ENCODE measurements at regions not wholly inside any gene's neighbourhood (a gene's known extent, or its start where the extent isn't known, plus 50 kb on each side); places are given as distances from the start of the nearest gene placed in this dataset.

- no peaks in the 10 kb centered on the region for H3K36me3 ChIP-seq (ENCODE audit: control insufficient read depth in 2 of 2, insufficient read depth in 2 of 2, low read length in 2 of 2)
- H3K27me3 ChIP-seq (ENCODE audit: control insufficient read depth in 1 of 2, insufficient read depth in 2 of 2, low read length in 2 of 2): no peaks in the 10 kb centered on the region
- H3K9ac ChIP-seq (ENCODE audit: low read length in 2 of 2): no peak overlapping the region
- H3K4me1 ChIP-seq (ENCODE audit: control insufficient read depth, insufficient read depth, low read length): no peaks in the 10 kb centered on the region
- no peak overlapping the region for H3K4me3 ChIP-seq (ENCODE audit: low read length in 2 of 2)
- H3K9me3 ChIP-seq (ENCODE audit: control insufficient read depth in 2 of 2, low read length in 2 of 2): no peaks in the 10 kb centered on the region
- no peak overlapping the region for H3K27ac ChIP-seq (ENCODE audit: low read length)
Measured at GRCh38 chr5:175377816-175378215, 66.2 kb downstream of the DRD1 start.

DNA sequence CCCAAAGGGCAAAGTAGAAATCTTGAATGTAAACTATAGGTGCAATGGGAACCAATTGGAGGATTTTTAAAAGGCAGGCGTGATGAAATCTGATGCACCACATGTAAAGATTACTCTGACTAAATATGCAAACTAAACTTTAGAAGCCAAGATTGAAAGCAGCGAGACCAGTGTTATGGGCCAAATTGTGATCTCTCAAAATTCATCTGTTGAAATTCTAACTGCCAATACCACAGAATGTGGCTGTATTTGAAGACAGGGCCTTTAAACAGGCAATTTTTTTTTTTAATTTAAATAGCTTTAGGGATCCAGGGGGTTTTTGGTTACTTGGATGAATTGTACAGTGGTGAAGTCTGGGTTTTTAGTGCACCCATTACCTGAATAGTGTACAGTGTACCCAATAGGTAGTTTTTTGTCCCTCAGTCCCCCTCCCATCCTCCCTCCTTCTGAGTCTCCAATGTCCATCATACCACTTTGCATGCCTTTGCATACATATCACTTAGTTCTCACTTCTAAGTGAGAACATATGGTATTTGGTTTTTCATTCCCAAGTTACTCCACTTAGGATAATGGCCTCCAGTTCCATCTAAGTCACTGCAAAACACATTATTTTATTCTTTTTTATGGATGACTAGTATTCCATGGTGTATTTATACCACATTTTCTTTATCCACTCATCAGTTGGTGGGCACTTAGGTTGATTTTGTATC is 69.7 kb downstream of the DRD1 start:
- Histone ChIP-seq H3K9ac (ENCODE audit: low read length in 2 of 2) (no peak overlapping the region), H3K4me1 (ENCODE audit: control insufficient read depth, insufficient read depth, low read length) (no peaks in the 10 kb centered on the region), H3K9me3 (ENCODE audit: control insufficient read depth in 2 of 2, low read length in 2 of 2) (no peaks in the 10 kb centered on the region), H3K36me3 (ENCODE audit: control insufficient read depth in 2 of 2, insufficient read depth in 2 of 2, low read length in 2 of 2) (no peaks in the 10 kb centered on the region), H3K4me3 (ENCODE audit: low read length in 2 of 2) (no peak overlapping the region), H3K27ac (ENCODE audit: low read length) (no peak overlapping the region), H3K27me3 (ENCODE audit: control insufficient read depth in 1 of 2, insufficient read depth in 2 of 2, low read length in 2 of 2) (no peaks in the 10 kb centered on the region)

GRCh38 chr5:175365866-175366265 is 78.1 kb downstream of the DRD1 start:
- Histone ChIP-seq H3K36me3 (ENCODE audit: control insufficient read depth in 2 of 2, insufficient read depth in 2 of 2, low read length in 2 of 2) (no peaks in the 10 kb centered on the region), H3K4me3 (ENCODE audit: low read length in 2 of 2) (no peak overlapping the region), H3K27me3 (ENCODE audit: control insufficient read depth in 1 of 2, insufficient read depth in 2 of 2, low read length in 2 of 2) (peaks cover 0 to 3% of the 10 kb centered on the region in 2 donors), H3K27ac (ENCODE audit: low read length) (no peak overlapping the region), H3K9ac (ENCODE audit: low read length in 2 of 2) (no peak overlapping the region), H3K9me3 (ENCODE audit: control insufficient read depth in 2 of 2, low read length in 2 of 2) (no peaks in the 10 kb centered on the region), H3K4me1 (ENCODE audit: control insufficient read depth, insufficient read depth, low read length) (no peaks in the 10 kb centered on the region)

DNA sequence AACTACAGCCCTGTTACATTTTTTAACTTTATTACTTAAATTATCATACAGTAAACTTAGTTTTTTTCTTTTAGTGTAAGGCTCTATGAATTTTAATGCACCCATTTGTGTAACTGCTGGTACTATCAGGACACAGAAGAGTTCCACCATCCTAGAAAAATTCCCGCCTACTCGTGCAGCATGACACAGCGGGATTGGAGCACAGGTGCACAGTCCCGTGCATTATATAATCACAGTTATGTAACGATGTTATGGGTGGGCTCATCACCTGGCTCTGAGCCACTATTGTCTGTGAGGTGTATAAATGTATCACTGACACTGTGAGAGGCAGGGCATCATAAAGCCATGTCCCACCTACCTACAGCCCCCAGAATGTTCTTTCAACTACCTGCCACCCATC is 80.7 kb downstream of the DRD1 start:
- no peak overlapping the region for H3K27ac ChIP-seq (ENCODE audit: low read length)
- no peak overlapping the region for H3K9ac ChIP-seq (ENCODE audit: low read length in 2 of 2)
- H3K4me1 ChIP-seq (ENCODE audit: control insufficient read depth, insufficient read depth, low read length): no peaks in the 10 kb centered on the region
- peaks cover 0 to 3% of the 10 kb centered on the region in 2 donors for H3K27me3 ChIP-seq (ENCODE audit: control insufficient read depth in 1 of 2, insufficient read depth in 2 of 2, low read length in 2 of 2)
- H3K9me3 ChIP-seq (ENCODE audit: control insufficient read depth in 2 of 2, low read length in 2 of 2): no peaks in the 10 kb centered on the region
- no peaks in the 10 kb centered on the region for H3K36me3 ChIP-seq (ENCODE audit: control insufficient read depth in 2 of 2, insufficient read depth in 2 of 2, low read length in 2 of 2)
- H3K4me3 ChIP-seq (ENCODE audit: low read length in 2 of 2): no peak overlapping the region

GRCh38 chr5:175357995-175358394 is 86.0 kb downstream of the DRD1 start:
- H3K27me3 ChIP-seq (ENCODE audit: control insufficient read depth in 1 of 2, insufficient read depth in 2 of 2, low read length in 2 of 2): peaks cover 0 to 3% of the 10 kb centered on the region in 2 donors
- H3K4me3 ChIP-seq (ENCODE audit: low read length in 2 of 2): no peak overlapping the region
- no peaks in the 10 kb centered on the region for H3K4me1 ChIP-seq (ENCODE audit: control insufficient read depth, insufficient read depth, low read length)
- H3K9me3 ChIP-seq (ENCODE audit: control insufficient read depth in 2 of 2, low read length in 2 of 2): no peaks in the 10 kb centered on the region
- H3K36me3 ChIP-seq (ENCODE audit: control insufficient read depth in 2 of 2, insufficient read depth in 2 of 2, low read length in 2 of 2): no peaks in the 10 kb centered on the region
- no peak overlapping the region for H3K9ac ChIP-seq (ENCODE audit: low read length in 2 of 2)
- H3K27ac ChIP-seq (ENCODE audit: low read length): no peak overlapping the region

DNA sequence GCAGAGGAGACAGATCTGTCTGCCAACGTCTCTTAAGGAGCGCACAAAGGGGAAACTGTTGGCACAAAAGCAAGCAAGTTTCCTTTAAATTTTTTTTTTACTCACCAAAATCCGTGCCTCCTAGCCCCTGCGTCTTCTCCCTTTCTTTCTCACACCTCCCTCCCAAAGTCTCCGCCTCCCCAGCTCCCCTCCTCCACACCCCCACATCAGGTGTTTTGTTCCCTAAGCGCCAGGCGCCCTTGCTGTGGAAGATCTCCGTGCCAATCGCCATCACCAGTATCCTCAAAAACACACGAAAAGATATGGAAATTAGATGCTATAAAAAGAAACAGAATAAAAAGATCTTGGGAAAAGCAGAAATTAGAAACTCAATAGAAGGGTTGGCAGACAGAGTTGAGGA is 87.6 kb downstream of the DRD1 start:
- Histone ChIP-seq H3K27ac (ENCODE audit: low read length) (no peak overlapping the region), H3K4me3 (ENCODE audit: low read length in 2 of 2) (no peak overlapping the region), H3K4me1 (ENCODE audit: control insufficient read depth, insufficient read depth, low read length) (no peaks in the 10 kb centered on the region), H3K9me3 (ENCODE audit: control insufficient read depth in 2 of 2, low read length in 2 of 2) (no peaks in the 10 kb centered on the region), H3K27me3 (ENCODE audit: control insufficient read depth in 1 of 2, insufficient read depth in 2 of 2, low read length in 2 of 2) (peaks cover 3 to 6% of the 10 kb centered on the region in 2 donors), H3K9ac (ENCODE audit: low read length in 2 of 2) (no peak overlapping the region), H3K36me3 (ENCODE audit: control insufficient read depth in 2 of 2, insufficient read depth in 2 of 2, low read length in 2 of 2) (no peaks in the 10 kb centered on the region)

- Histone ChIP-seq H3K27ac (ENCODE audit: low read length) (no peak overlapping the region), H3K4me3 (ENCODE audit: low read length in 2 of 2) (no peak overlapping the region), H3K9ac (ENCODE audit: low read length in 2 of 2) (no peak overlapping the region), H3K9me3 (ENCODE audit: control insufficient read depth in 2 of 2, low read length in 2 of 2) (no peaks in the 10 kb centered on the region), H3K36me3 (ENCODE audit: control insufficient read depth in 2 of 2, insufficient read depth in 2 of 2, low read length in 2 of 2) (no peaks in the 10 kb centered on the region), H3K27me3 (ENCODE audit: control insufficient read depth in 1 of 2, insufficient read depth in 2 of 2, low read length in 2 of 2) (peaks cover 5 to 6% of the 10 kb centered on the region in 2 donors), H3K4me1 (ENCODE audit: control insufficient read depth, insufficient read depth, low read length) (no peaks in the 10 kb centered on the region)
Measured at GRCh38 chr5:175354964-175355363, 89.0 kb downstream of the DRD1 start.

DNA sequence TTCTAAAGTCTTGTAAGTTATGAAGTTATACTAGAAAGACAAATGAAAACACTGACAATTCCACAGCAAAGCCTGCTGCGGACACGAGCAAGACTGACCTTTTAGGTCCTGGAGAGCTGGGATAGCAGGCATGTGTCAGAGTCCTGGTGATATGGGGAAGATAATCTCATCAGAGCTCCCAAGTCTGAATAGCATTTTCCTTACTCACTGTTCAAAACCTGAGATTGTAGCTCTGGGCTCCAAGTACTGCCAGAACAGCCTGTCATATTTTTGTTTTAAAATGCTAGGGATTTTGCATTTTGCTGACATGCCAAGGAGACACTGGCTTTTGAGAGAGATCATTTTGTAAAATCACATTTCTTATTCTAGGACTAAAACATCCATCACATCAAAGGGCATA is 90.1 kb downstream of the DRD1 start:
- Histone ChIP-seq H3K9me3 (ENCODE audit: control insufficient read depth in 2 of 2, low read length in 2 of 2) (no peaks in the 10 kb centered on the region), H3K4me3 (ENCODE audit: low read length in 2 of 2) (no peak overlapping the region), H3K27me3 (ENCODE audit: control insufficient read depth in 1 of 2, insufficient read depth in 2 of 2, low read length in 2 of 2) (peaks cover 6% of the 10 kb centered on the region in 2 donors), H3K27ac (ENCODE audit: low read length) (no peak overlapping the region), H3K4me1 (ENCODE audit: control insufficient read depth, insufficient read depth, low read length) (no peaks in the 10 kb centered on the region), H3K36me3 (ENCODE audit: control insufficient read depth in 2 of 2, insufficient read depth in 2 of 2, low read length in 2 of 2) (no peaks in the 10 kb centered on the region), H3K9ac (ENCODE audit: low read length in 2 of 2) (no peak overlapping the region)

GRCh38 chr5:175351897-175352590 is 91.9 kb downstream of the DRD1 start:
- H3K4me3 ChIP-seq (ENCODE audit: low read length in 2 of 2): no peak overlapping the region
- no peaks in the 10 kb centered on the region for H3K36me3 ChIP-seq (ENCODE audit: control insufficient read depth in 2 of 2, insufficient read depth in 2 of 2, low read length in 2 of 2)
- no peaks in the 10 kb centered on the region for H3K4me1 ChIP-seq (ENCODE audit: control insufficient read depth, insufficient read depth, low read length)
- no peak overlapping the region for H3K9ac ChIP-seq (ENCODE audit: low read length in 2 of 2)
- no peak overlapping the region for H3K27ac ChIP-seq (ENCODE audit: low read length)
- no peaks in the 10 kb centered on the region for H3K9me3 ChIP-seq (ENCODE audit: control insufficient read depth in 2 of 2, low read length in 2 of 2)
- peaks cover 6 to 8% of the 10 kb centered on the region in 2 donors for H3K27me3 ChIP-seq (ENCODE audit: control insufficient read depth in 1 of 2, insufficient read depth in 2 of 2, low read length in 2 of 2)

DNA sequence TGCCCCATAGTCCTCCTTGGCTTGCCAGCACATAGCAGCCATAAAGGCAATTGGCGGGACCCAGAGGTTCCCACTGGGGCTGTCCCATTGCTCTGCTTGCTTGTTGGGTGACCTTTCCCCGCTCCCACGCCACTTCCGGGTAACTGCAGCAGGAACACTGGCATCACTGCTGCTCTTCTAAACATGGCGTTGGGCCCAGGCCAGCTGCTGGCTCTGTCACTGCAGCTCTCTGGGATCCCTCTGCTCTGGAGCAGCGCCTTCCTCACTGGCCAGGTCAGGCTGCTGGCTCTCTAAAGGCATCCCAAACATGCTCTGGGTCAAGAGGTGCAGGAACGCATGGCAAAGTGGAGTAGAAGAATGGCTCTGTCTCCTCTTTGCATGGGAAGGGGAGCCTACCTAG is 92.9 kb downstream of the DRD1 start:
- H3K27me3 ChIP-seq (ENCODE audit: control insufficient read depth in 1 of 2, insufficient read depth in 2 of 2, low read length in 2 of 2): peaks cover 6 to 8% of the 10 kb centered on the region in 2 donors

DNA sequence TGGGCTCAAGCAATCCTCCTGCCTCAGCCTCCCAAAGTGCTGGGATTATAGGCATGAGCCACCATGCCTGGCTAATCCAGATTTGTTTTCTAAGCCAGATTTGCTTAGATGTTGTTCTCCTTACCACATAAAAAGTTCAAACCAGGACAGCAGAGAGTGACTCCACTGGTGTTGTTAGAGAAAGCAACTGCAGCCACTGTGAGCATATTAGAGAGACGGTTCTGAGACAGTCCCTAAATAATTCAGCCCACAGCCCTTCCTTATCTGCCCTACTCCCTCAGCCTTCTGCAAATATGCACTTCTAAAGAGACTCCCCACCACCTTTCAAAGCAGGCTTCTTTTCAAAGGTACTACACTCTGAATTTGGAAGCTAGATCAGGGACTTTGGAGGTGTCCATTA is 96.1 kb downstream of the DRD1 start:
- H3K27me3 ChIP-seq (ENCODE audit: control insufficient read depth in 1 of 2, insufficient read depth in 2 of 2, low read length in 2 of 2): peaks cover 6% of the 10 kb centered on the region in 2 donors

More for the DNA sequence above, 92.9 kb downstream of the DRD1 start:
- Histone ChIP-seq H3K9me3 (ENCODE audit: control insufficient read depth in 2 of 2, low read length in 2 of 2) (no peaks in the 10 kb centered on the region), H3K9ac (ENCODE audit: low read length in 2 of 2) (no peak overlapping the region), H3K27ac (ENCODE audit: low read length) (no peak overlapping the region), H3K4me3 (ENCODE audit: low read length in 2 of 2) (no peak overlapping the region), H3K36me3 (ENCODE audit: control insufficient read depth in 2 of 2, insufficient read depth in 2 of 2, low read length in 2 of 2) (no peaks in the 10 kb centered on the region), H3K4me1 (ENCODE audit: control insufficient read depth, insufficient read depth, low read length) (no peaks in the 10 kb centered on the region)

More for the DNA sequence above, 96.1 kb downstream of the DRD1 start:
- Histone ChIP-seq H3K36me3 (ENCODE audit: control insufficient read depth in 2 of 2, insufficient read depth in 2 of 2, low read length in 2 of 2) (no peaks in the 10 kb centered on the region), H3K4me3 (ENCODE audit: low read length in 2 of 2) (no peak overlapping the region), H3K4me1 (ENCODE audit: control insufficient read depth, insufficient read depth, low read length) (no peaks in the 10 kb centered on the region), H3K27ac (ENCODE audit: low read length) (no peak overlapping the region), H3K9ac (ENCODE audit: low read length in 2 of 2) (no peak overlapping the region), H3K9me3 (ENCODE audit: control insufficient read depth in 2 of 2, low read length in 2 of 2) (peaks cover 3 to 6% of the 10 kb centered on the region in 2 donors)

All from stomach smooth muscle (tissue), 2 donors.